Neutrophil (primary cell): ENCODE measurements at regions not wholly inside any gene's neighbourhood (a gene's known extent, or its start where the extent isn't known, plus 50 kb on each side); places are given as distances from the start of the nearest gene placed in this dataset.

Experiments
- H3K27ac ChIP-seq: fragments of 200-600 bp; sonication (generic); 2 replicates; pipeline ENCODE4 v1.5.1; 2016; ENCODE audit warnings: mild to moderate bottlenecking, moderate library complexity
- H3K27me3 ChIP-seq: fragments of 200-600 bp; sonication (generic); 2 replicates; pipeline ENCODE4 v1.6.0; 2016; ENCODE audit warnings: mild to moderate bottlenecking
- H3K36me3 ChIP-seq: fragments of 200-600 bp; sonication (generic); 2 replicates; pipeline ENCODE4 v1.5.1; 2017
- H3K4me1 ChIP-seq, 2 experiments: fragments of 200-600 bp in 1 of 2; sonication (generic) in 1 of 2; 1 replicate in 1 of 2; 2 replicates in 1 of 2; pipeline versions ENCODE4 v1.5.1 to v1.6.1; 2013 to 2016; ENCODE audit warnings: low read depth in 1 of 2, low read length in 1 of 2, mild to moderate bottlenecking in 1 of 2, moderate library complexity in 1 of 2; ENCODE audit not compliant: control insufficient read depth in 1 of 2, insufficient read depth in 1 of 2
- H3K4me3 ChIP-seq, 2 experiments: fragments of 200-600 bp in 1 of 2; sonication (generic) in 1 of 2; 1 replicate in 1 of 2; 2 replicates in 1 of 2; pipeline ENCODE4 v1.5.1; 2013 to 2016; ENCODE audit warnings: low read depth in 1 of 2, low read length in 1 of 2, mild to moderate bottlenecking in 1 of 2, moderate library complexity in 1 of 2
- H3K9me3 ChIP-seq: fragments of 200-600 bp; sonication (generic); 2 replicates; pipeline ENCODE4 v1.5.1; 2016
- CTCF ChIP-seq: fragments of 200-600 bp; sonication (generic); IDR thresholded peaks from 2 replicates; pipeline ENCODE4 v1.5.1; 2016; ENCODE audit warnings: antibody characterized with exemption

DNA sequence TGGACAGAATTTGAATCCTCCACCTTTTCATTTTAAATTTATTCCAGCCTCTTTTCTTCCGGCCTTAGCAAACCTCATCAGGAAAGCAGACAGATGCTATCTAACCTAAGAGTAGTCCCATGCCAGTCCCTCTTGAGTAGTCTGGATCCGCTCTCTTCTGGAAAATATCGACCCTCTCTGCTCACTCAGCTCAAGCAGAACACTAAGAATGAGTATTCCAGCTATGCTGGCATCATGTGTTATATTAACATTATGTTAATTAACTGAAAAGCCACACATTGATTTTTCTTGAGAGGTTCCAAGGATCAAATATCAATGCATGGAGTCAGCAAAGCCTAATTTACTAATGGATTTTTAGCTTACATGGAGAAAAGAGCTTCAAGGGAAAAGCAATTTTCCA is 161.4 kb downstream of the ID4 start:
- H3K36me3 ChIP-seq = no peaks in the 10 kb centered on the region
- TF ChIP-seq CTCF = no peak
- no peaks in the 10 kb centered on the region for H3K27me3 ChIP-seq
- no peaks in the 10 kb centered on the region for H3K4me1 ChIP-seq
- no peak overlapping the region for H3K4me3 ChIP-seq
- H3K27ac ChIP-seq = no peak overlapping the region
- H3K9me3 ChIP-seq = no peaks in the 10 kb centered on the region

- H3K9me3 ChIP-seq = no peaks in the 10 kb centered on the region
- no peaks in the 10 kb centered on the region for H3K36me3 ChIP-seq
- no peak overlapping the region for H3K27ac ChIP-seq
- H3K27me3 ChIP-seq = no peaks in the 10 kb centered on the region
- H3K4me3 ChIP-seq = no peak overlapping the region
- H3K4me1 ChIP-seq = no peaks in the 10 kb centered on the region
- TF ChIP-seq CTCF = no peak
Measured at GRCh38 chr6:19999319-20000191, 162.4 kb downstream of the ID4 start.

DNA sequence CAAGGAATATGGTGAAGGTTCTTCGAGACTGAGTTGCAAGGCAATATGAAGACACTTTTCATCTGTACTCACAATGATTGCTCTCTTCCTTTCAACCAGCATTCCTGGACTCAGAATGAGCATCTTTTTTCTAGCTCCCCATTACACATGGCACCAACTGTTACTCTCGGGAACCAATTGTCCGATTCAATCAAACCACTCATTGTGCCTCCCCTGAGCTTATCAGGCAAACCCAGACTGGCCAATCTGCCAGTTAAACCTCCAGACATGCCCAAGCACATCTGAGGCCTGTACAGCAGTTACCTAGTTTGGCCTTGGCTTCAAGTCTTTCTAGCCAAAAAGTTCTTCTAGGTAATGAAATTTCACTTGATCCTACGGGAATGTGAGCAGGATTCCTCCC is 164.1 kb downstream of the ID4 start:
- no peak for TF ChIP-seq CTCF
- no peaks in the 10 kb centered on the region for H3K9me3 ChIP-seq
- no peak overlapping the region for H3K4me3 ChIP-seq
- peaks cover 4% of the 10 kb centered on the region for H3K27me3 ChIP-seq
- H3K27ac ChIP-seq = no peak overlapping the region
- H3K36me3 ChIP-seq = no peaks in the 10 kb centered on the region
- H3K4me1 ChIP-seq = no peaks in the 10 kb centered on the region

DNA sequence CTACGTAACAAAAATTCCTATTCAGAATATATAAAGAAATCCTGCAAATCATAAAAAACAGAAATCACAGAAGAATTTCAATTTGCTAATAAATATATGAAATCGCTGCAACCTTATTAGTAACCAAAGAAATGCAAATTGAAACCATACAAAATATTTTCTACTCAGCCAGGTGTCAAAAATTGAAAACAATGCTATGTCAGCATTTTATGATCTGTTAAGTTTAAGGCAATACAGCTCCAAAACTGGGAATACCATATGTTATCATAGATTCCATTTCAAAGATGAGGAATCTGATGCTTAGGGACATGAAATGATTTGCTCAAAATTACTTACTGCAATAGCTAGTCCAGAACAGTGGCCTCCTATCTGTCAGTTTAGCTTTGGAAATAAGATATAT is 168.9 kb downstream of the ID4 start:
- H3K9me3 ChIP-seq = no peaks in the 10 kb centered on the region
- no peak overlapping the region for H3K4me3 ChIP-seq
- H3K27me3 ChIP-seq = peaks cover 8% of the 10 kb centered on the region
- TF ChIP-seq CTCF = no peak
- no peak overlapping the region for H3K27ac ChIP-seq
- no peaks in the 10 kb centered on the region for H3K4me1 ChIP-seq
- no peaks in the 10 kb centered on the region for H3K36me3 ChIP-seq

DNA sequence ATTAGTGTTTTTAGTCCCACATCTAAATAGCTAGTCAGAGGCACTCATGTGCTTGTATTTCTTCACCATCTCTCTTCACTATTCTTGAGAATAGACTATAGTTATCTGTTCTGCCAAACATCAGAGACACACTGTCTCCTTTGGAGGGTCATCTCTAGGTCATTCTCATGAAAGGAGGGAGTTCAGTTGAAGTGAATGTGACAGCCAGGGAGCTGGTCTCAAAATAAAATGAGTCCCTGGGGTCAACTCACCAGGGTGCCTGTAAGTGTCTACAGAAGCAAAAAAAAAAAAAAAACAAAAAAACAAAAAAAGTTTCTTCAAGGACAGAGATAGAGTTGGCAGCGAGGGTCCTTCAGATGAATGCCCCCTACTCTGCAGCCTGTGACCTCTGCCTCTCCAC is 171.0 kb downstream of the ID4 start:
- no peak for TF ChIP-seq CTCF
- H3K9me3 ChIP-seq = no peaks in the 10 kb centered on the region
- H3K27ac ChIP-seq = no peak overlapping the region
- H3K4me3 ChIP-seq = no peak overlapping the region
- peaks cover 8% of the 10 kb centered on the region for H3K27me3 ChIP-seq
- H3K4me1 ChIP-seq = no peaks in the 10 kb centered on the region
- H3K36me3 ChIP-seq = no peaks in the 10 kb centered on the region
